H1 (cell line): ENCODE measurements at regions not wholly inside any gene's neighbourhood (a gene's known extent, or its start where the extent isn't known, plus 50 kb on each side); places are given as distances from the start of the nearest gene placed in this dataset.

Experiments
- CTCF ChIA-PET: fragments of 300-600 bp; sonication (Branson Sonifier 250); formaldehyde crosslinking; loops from one replicate; lab custom pipeline; 2021; ENCODE audit not compliant: partially characterized antibody; lab: Charles Lee
- POLR2A ChIA-PET: fragments of 300-600 bp; sonication (Branson Sonifier 250); formaldehyde crosslinking; loops from one replicate; lab custom pipeline; 2021; ENCODE audit warnings: inconsistent platforms; ENCODE audit not compliant: partially characterized antibody; lab: Charles Lee
- DNase-seq, 2 experiments: peaks; one replicate each; pipeline versions ENCODE4 v3.0.0 to v3.0.0-alpha.2; 2010 to 2022; ENCODE audit warnings: low spot score in 2 of 2, low read depth in 1 of 2, mixed read lengths in 1 of 2
- FAIRE-seq: peaks from 2 replicates; lab custom pipeline; 2011; peaks lifted over from hg19 to GRCh38; lab: Jason Lieb, UNC
- H2AFZ ChIP-seq: 2 replicates; pipeline ENCODE4 v1.8.1; 2012; ENCODE audit warnings: low read length, inconsistent platforms
- H2AK5ac ChIP-seq: 2 replicates; pipeline ENCODE4 v1.6.1; 2013; ENCODE audit warnings: low read depth, low read length
- H2BK120ac ChIP-seq: replicated peaks from 2 replicates; pipeline ENCODE3; 2013; ENCODE audit warnings: low read depth, low read length, inconsistent platforms
- H2BK12ac ChIP-seq: 2 replicates; pipeline ENCODE4 v1.6.1; 2013; ENCODE audit warnings: low read depth, low read length
- H2BK15ac ChIP-seq: 2 replicates; pipeline ENCODE4 v1.6.1; 2013; ENCODE audit warnings: low read length
- H2BK20ac ChIP-seq: 2 replicates; pipeline ENCODE4 v1.6.1; 2013; ENCODE audit warnings: low read length
- H2BK5ac ChIP-seq: 2 replicates; pipeline ENCODE4 v1.6.1; 2013; ENCODE audit warnings: low read depth, low read length
- H3K14ac ChIP-seq: 2 replicates; pipeline ENCODE4 v1.6.1; 2013; ENCODE audit warnings: inconsistent platforms; ENCODE audit not compliant: insufficient read length
- H3K18ac ChIP-seq: 2 replicates; pipeline ENCODE4 v1.6.1; 2013; ENCODE audit warnings: low read length; ENCODE audit errors: extremely low read depth
- H3K23ac ChIP-seq: 2 replicates; pipeline ENCODE4 v1.6.1; 2013; ENCODE audit warnings: inconsistent platforms; ENCODE audit not compliant: insufficient read length
- H3K23me2 ChIP-seq: 2 replicates; pipeline ENCODE4 v1.6.1; 2013; ENCODE audit warnings: low read depth, low read length
- H3K27ac ChIP-seq: 2 replicates; pipeline ENCODE4 v1.6.1; 2011; ENCODE audit warnings: low read depth, low read length, inconsistent platforms
- H3K27me3 ChIP-seq, 4 experiments: replicated peaks in 1 of 4; 1 replicate in 1 of 4; 2 replicates in 3 of 4; pipeline versions ENCODE4 v1.6.1 to v1.8.1; 2011 to 2013; ENCODE audit warnings: low read length in 3 of 4, mild to moderate bottlenecking in 3 of 4, inconsistent platforms in 2 of 4, mixed read lengths in 2 of 4, moderate library complexity in 1 of 4; ENCODE audit not compliant: control insufficient read depth in 3 of 4, insufficient read depth in 3 of 4; ENCODE audit errors: extremely low read depth in 1 of 4
- H3K36me3 ChIP-seq, 4 experiments: 2 replicates each; pipeline versions ENCODE4 v1.6.1 to v1.8.1; 2011 to 2013; ENCODE audit warnings: mild to moderate bottlenecking in 4 of 4, low read length in 3 of 4, moderate library complexity in 2 of 4, control low read depth in 1 of 4, inconsistent platforms in 1 of 4; ENCODE audit not compliant: insufficient read depth in 4 of 4, control insufficient read depth in 2 of 4
- H3K4ac ChIP-seq: replicated peaks from 2 replicates; pipeline ENCODE3; 2013; ENCODE audit warnings: low read length, low read depth, mixed read lengths, inconsistent platforms; ENCODE audit not compliant: insufficient read length
- H3K4me1 ChIP-seq, 4 experiments: replicated peaks in 1 of 4; 1 replicate in 1 of 4; 2 replicates in 3 of 4; pipeline versions ENCODE4 v1.6.1 to v1.8.1; 2011 to 2013; ENCODE audit warnings: low read length in 3 of 4, inconsistent platforms in 2 of 4, mixed read lengths in 1 of 4; ENCODE audit not compliant: insufficient read depth in 4 of 4, control insufficient read depth in 3 of 4
- H3K4me2 ChIP-seq, 2 experiments: 2 replicates each; pipeline versions ENCODE4 v1.6.1 to v1.8.1; 2011 to 2013; ENCODE audit warnings: low read depth in 2 of 2, low read length in 2 of 2, control low read depth in 1 of 2, inconsistent platforms in 1 of 2, mild to moderate bottlenecking in 1 of 2; ENCODE audit not compliant: insufficient read depth in 1 of 2
- H3K4me3 ChIP-seq, 4 experiments: fragments of 200-600, 300-600 bp in 1 of 4; sonication (generic), shearing (Covaris generic), sonication (Bioruptor Twin) in 1 of 4; 2 replicates each; pipeline versions ENCODE4 v1.5.1 to v1.8.1; 2011 to 2016; ENCODE audit warnings: low read length in 4 of 4, low read depth in 3 of 4, control low read depth in 2 of 4, inconsistent platforms in 2 of 4, mild to moderate bottlenecking in 2 of 4, mixed read lengths in 1 of 4, moderate library complexity in 1 of 4; ENCODE audit not compliant: insufficient read depth in 2 of 4; ENCODE audit errors: extremely low read depth in 1 of 4
- H3K56ac ChIP-seq: replicated peaks from 2 replicates; pipeline ENCODE3; 2013; ENCODE audit warnings: low read depth, mild to moderate bottlenecking, mixed read lengths, low read length, inconsistent platforms; ENCODE audit not compliant: insufficient read length
- H3K79me1 ChIP-seq: 2 replicates; pipeline ENCODE4 v1.6.1; 2013; ENCODE audit warnings: low read depth, low read length, control low read depth
- H3K79me2 ChIP-seq, 2 experiments: 2 replicates each; pipeline versions ENCODE4 v1.6.1 to v1.8.1; 2012 to 2013; ENCODE audit warnings: low read length in 2 of 2, mild to moderate bottlenecking in 2 of 2, inconsistent platforms in 1 of 2; ENCODE audit not compliant: insufficient read depth in 2 of 2, control insufficient read depth in 1 of 2
- H3K9ac ChIP-seq, 4 experiments: replicated peaks in 1 of 4; 1 replicate in 1 of 4; 2 replicates in 3 of 4; pipeline versions ENCODE4 v1.6.1 to v1.8.1; 2011 to 2013; ENCODE audit warnings: low read depth in 3 of 4, low read length in 3 of 4, control low read depth in 2 of 4, mild to moderate bottlenecking in 2 of 4, moderate library complexity in 2 of 4, inconsistent platforms in 1 of 4; ENCODE audit errors: extremely low read depth in 1 of 4
- H3K9me3 ChIP-seq, 2 experiments: 2 replicates each; pipeline versions ENCODE4 v1.6.1 to v1.8.1; 2012 to 2013; ENCODE audit warnings: mild to moderate bottlenecking in 2 of 2, moderate library complexity in 2 of 2, control low read depth in 1 of 2, inconsistent platforms in 1 of 2, low read depth in 1 of 2, low read length in 1 of 2, mixed read lengths in 1 of 2; ENCODE audit not compliant: insufficient read depth in 2 of 2
- H4K20me1 ChIP-seq, 2 experiments: replicated peaks in 1 of 2; 2 replicates each; pipeline versions ENCODE3 to v1.8.1; 2011 to 2013; ENCODE audit warnings: inconsistent platforms in 2 of 2, low read length in 2 of 2, mild to moderate bottlenecking in 1 of 2; ENCODE audit not compliant: insufficient read depth in 2 of 2, control insufficient read depth in 1 of 2
- H4K5ac ChIP-seq: 2 replicates; pipeline ENCODE4 v1.6.1; 2013; ENCODE audit warnings: low read length, low read depth, mixed read lengths, inconsistent platforms; ENCODE audit not compliant: insufficient read length
- H4K8ac ChIP-seq: 2 replicates; pipeline ENCODE4 v1.8.0; 2013; ENCODE audit warnings: mild to moderate bottlenecking, moderate library complexity, low read length, inconsistent platforms; ENCODE audit not compliant: insufficient read depth; ENCODE audit errors: extremely low read depth
- H4K91ac ChIP-seq: replicated peaks from 2 replicates; pipeline ENCODE3; 2013; ENCODE audit warnings: low read length, mixed read lengths, inconsistent platforms; ENCODE audit not compliant: insufficient read length
- BACH1 ChIP-seq: IDR thresholded peaks from 2 replicates; pipeline ENCODE4 v1.6.1; 2012; ENCODE audit warnings: low read length, improper control_type of control experiment
- BRCA1 ChIP-seq: IDR thresholded peaks from 2 replicates; pipeline ENCODE4 v1.6.1; 2012; ENCODE audit warnings: low read depth, low read length, improper control_type of control experiment
- CTBP2 ChIP-seq: IDR thresholded peaks from 2 replicates; pipeline ENCODE4 v1.7.0; 2011; ENCODE audit warnings: borderline replicate concordance, mild to moderate bottlenecking, moderate library complexity, mixed read lengths, low read length; ENCODE audit not compliant: insufficient read depth, insufficient read length
- EGR1 ChIP-seq: IDR thresholded peaks from 2 replicates; pipeline ENCODE4 v1.6.1; 2011; ENCODE audit warnings: low read depth, low read length, borderline replicate concordance
- FOSL1 ChIP-seq: IDR thresholded peaks from 2 replicates; pipeline ENCODE4 v1.6.1; 2011; ENCODE audit warnings: mild to moderate bottlenecking, low read depth, low read length, moderate library complexity; ENCODE audit not compliant: insufficient read depth
- JUND ChIP-seq: IDR thresholded peaks from 2 replicates; pipeline ENCODE4 v1.6.1; 2011; ENCODE audit warnings: mild to moderate bottlenecking, improper control_type of control experiment, low read length
- NRF1 ChIP-seq: IDR thresholded peaks from 2 replicates; pipeline ENCODE4 v1.6.1; 2011; ENCODE audit warnings: mild to moderate bottlenecking, low read depth, low read length, improper control_type of control experiment
- RBBP5 ChIP-seq: IDR thresholded peaks from 2 replicates; pipeline ENCODE4 v1.7.1; 2012; ENCODE audit warnings: low read depth, mild to moderate bottlenecking, inconsistent platforms, low read length, moderate library complexity, borderline replicate concordance
- RNF2 ChIP-seq: fragments of 200-900, 300-1000 bp; sonication (generic); IDR thresholded peaks from 2 replicates; pipeline ENCODE4 v1.7.1; 2016; ENCODE audit warnings: borderline replicate concordance, low read depth, mild to moderate bottlenecking, antibody characterized with exemption, low read length; ENCODE audit not compliant: poor library complexity, severe bottlenecking; ENCODE audit errors: missing control alignments
- SIX5 ChIP-seq: IDR thresholded peaks from 2 replicates; pipeline ENCODE4 v1.6.1; 2011; ENCODE audit warnings: mild to moderate bottlenecking, low read depth, low read length
- SP1 ChIP-seq: IDR thresholded peaks from 2 replicates; pipeline ENCODE4 v1.6.1; 2011; ENCODE audit warnings: low read depth, low read length
- SP4 ChIP-seq: IDR thresholded peaks from 2 replicates; pipeline ENCODE4 v1.6.1; 2012; ENCODE audit warnings: low read length, inconsistent platforms
- SRF ChIP-seq: IDR thresholded peaks from 2 replicates; pipeline ENCODE4 v1.6.1; 2011; ENCODE audit warnings: mild to moderate bottlenecking, low read depth, low read length, moderate library complexity
- TEAD4 ChIP-seq: IDR thresholded peaks from 2 replicates; pipeline ENCODE4 v1.6.1; 2012; ENCODE audit warnings: low read depth, low read length, inconsistent platforms, mixed read lengths
- ZNF274 ChIP-seq: IDR thresholded peaks from 2 replicates; pipeline ENCODE4 v1.7.0; 2012; ENCODE audit warnings: low read length, borderline replicate concordance; ENCODE audit errors: extremely low read depth
- WGBS, 2 experiments: shearing (Covaris generic) in 1 of 2; methylation state at CpG; one replicate each; pipeline versions ENCODE4 v1.1.6 to v1.1.7; 2013 to 2015; ENCODE audit warnings: low lambda C conversion rate in 2 of 2, mixed read lengths in 2 of 2, inconsistent platforms in 1 of 2, low coverage in 1 of 2, missing lambda C conversion rate in 1 of 2; ENCODE audit not compliant: insufficient replicate concordance in 2 of 2, insufficient coverage in 1 of 2, insufficient read length in 1 of 2; ENCODE audit errors: extremely low coverage in 1 of 2, missing lambda C conversion rate in 1 of 2; 5-methylcytosine and 5-hydroxymethylcytosine counted together

GRCh38 chr16:64269756-64270155 is 852.1 kb downstream of the CDH11 start:
- Histone ChIP-seq H3K4me2 (no peak overlapping the region), H4K20me1 (no peaks in the 10 kb centered on the region), H3K79me1 (no peaks in the 10 kb centered on the region), H2BK5ac (no peak overlapping the region), H3K56ac (no peak overlapping the region), H4K8ac (no peak overlapping the region), H3K79me2 (no peaks in the 10 kb centered on the region), H3K27ac (no peak overlapping the region), H3K14ac (no peak overlapping the region), H2BK120ac (no peak overlapping the region), H3K27me3 (no peaks in the 10 kb centered on the region), H3K9ac (no peak overlapping the region), H2BK12ac (no peak overlapping the region), H3K18ac (no peak overlapping the region), H3K23me2 (no peaks in the 10 kb centered on the region), H4K91ac (no peak overlapping the region), H3K4me3 (no peak overlapping the region), H2BK15ac (no peak overlapping the region), H4K5ac (no peak overlapping the region), H2AFZ (no peak overlapping the region), H2AK5ac (no peak overlapping the region), H3K23ac (no peak overlapping the region), H3K4ac (no peak overlapping the region), H2BK20ac (no peak overlapping the region), H3K4me1 (no peaks in the 10 kb centered on the region), H3K9me3 (no peaks in the 10 kb centered on the region), H3K36me3 (no peaks in the 10 kb centered on the region)
- TF ChIP-seq EGR1 (no peak), SP4 (no peak), CTBP2 (no peak), SP1 (no peak), BRCA1 (no peak), FOSL1 (no peak), SIX5 (no peak), BACH1 (no peak), NRF1 (no peak), RBBP5 (no peak), SRF (no peak), ZNF274 (no peak), TEAD4 (no peak), RNF2 (no peak), JUND (no peak)
- WGBS, 2 experiments: 95% methylated on average over 1 of the region's 1 CpG; no CpG with 5 or more reads in 1 of the 2 experiments
- no peak for FAIRE-seq
- DNase-seq: no peak
- ChIA-PET POLR2A (no interaction called here), CTCF (no interaction called here)
